HG02852 (cell line): ENCODE measurements at regions not wholly inside any gene's neighbourhood (a gene's known extent, or its start where the extent isn't known, plus 50 kb on each side); places are given as distances from the start of the nearest gene placed in this dataset.
A peak's percentile ranks its signal among the peaks of the same experiment; 100 is the strongest.
"Not testable (repeated sequence)": the region's sequence is repeated elsewhere in the genome, so short reads cannot be mapped to it uniquely, and the experiment has no call there.

Source experiments
- ATAC-seq: cut with Tn5 transposase; IDR thresholded peaks from one replicate; pipeline ENCODE4 v1.9.1; 2021; ENCODE audit warnings: mild to moderate bottlenecking, moderate library complexity; ENCODE audit not compliant: unreplicated experiment

DNA sequence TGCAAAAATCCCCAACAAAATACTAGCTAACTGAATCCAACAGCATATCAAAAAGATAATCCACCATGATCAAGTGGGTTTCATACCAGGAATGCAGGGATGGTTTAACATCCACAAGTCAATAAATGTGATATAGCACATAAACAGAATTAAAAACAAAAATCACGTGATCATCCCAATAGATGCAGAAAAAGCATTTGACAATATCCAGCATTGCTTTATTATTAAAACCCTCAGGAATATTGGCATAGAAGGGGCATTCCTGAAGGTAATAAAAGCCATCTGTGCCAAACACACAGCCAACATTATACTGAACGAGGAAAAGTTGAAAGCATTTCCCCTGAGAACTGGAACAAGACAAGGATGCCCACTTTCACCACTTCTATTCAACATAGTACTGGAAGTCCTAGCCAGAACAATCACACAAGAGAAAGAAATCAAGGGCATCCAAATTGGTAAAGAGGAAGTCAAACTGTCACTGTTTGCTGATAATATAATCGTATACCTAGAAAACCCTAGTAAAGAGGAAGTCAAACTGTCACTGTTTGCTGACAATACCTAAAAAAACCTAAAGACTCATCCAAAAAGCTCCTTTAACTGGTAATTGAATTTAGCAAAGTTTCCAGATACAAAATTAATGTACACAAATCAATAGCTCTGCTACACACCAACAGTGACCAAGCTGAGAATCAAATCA lies 109.8 kb downstream of the RNASET2 start:
- ATAC-seq = not testable (repeated sequence)

DNA sequence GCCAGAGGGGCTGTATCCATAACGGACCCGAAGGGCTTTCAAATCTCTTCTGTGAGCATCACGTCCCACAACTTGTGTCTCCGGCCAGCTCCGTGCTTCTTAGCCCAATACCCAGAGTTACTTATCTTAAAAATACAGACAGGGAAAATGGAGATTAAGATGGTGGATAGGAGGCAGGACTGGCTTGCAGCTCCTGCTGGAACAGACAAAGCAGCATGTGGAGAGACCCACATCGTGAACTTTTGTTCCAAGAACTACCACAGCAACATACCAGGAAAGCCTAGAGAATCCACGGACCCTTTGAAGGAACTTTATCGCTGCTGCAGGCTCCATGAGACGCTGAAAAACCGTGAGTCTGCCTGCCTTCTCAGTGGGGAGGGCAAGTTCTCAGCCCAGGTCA lies 113.7 kb downstream of the RNASET2 start:
- ATAC-seq = no peak

GRCh38 chr6:166841216-166841615 lies 115.1 kb downstream of the RNASET2 start:
- no peak for ATAC-seq

GRCh38 chr6:166839569-166839968 lies 116.8 kb downstream of the RNASET2 start:
- ATAC-seq = no peak

DNA sequence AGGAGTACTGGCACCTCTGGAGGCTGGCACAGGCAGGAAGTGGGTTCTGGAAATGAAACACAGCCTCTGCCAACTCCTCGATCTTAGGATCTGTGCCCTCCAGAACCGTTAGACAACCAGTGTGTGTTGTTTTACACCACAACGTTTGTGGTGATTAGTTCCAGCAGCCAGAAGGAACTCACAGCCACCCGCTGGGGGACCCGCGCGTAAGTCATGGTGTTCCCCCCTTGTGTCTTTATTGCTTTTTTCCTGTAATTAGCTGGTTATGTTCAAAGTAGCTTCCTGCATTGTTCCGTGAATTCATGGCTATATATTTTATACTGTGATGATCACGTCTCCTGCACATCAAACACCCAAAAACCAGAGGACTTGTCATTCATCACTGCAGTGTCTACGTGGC lies 117.4 kb downstream of the RNASET2 start:
- ATAC-seq = no peak

DNA sequence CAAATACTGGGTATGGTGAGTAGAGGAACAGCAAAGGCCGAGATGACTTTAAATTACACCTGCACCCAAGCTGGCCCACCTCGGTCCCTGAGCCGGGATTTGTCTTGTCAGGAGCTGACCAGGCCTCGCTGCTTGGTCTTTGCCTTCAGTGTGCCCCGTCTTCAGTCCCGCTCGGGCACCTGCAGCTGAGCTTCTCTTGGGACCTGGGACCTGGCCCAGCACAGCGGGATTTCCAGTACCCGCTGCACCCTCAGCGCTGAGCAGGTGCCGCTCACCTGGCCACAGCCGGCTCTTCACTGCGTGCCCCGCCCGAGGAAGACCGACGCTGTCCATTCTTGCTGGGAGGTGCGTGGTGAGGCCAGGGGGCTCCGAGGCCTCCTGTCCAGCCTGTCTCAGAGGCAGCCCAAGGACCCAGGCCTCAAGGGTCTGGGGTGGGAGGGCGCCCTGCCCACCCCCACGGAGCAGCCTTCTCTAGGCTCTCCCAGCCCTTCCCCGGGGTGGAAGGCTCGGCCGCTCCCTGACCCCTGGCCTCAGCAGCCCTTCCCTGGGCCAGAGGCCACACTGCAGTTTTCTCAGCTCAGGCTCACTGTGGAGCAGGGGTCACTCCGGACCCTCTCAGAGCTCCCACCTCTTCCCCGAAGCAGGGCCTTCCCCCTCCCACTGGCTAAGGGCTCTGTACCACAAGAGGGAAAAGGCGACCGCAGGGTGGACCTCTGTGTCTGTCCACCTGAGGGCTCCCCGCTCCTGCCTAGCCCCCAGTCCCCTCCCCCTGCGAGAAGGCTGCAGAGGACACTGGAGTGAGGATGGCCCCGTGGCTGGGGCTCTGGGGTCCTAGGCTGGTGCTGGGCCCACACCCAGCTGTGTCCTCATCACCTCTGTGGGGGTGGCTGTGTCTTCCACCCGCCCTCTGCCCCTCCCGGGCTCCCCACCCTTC lies 119.3 kb downstream of the RNASET2 start:
- no peak for ATAC-seq

DNA sequence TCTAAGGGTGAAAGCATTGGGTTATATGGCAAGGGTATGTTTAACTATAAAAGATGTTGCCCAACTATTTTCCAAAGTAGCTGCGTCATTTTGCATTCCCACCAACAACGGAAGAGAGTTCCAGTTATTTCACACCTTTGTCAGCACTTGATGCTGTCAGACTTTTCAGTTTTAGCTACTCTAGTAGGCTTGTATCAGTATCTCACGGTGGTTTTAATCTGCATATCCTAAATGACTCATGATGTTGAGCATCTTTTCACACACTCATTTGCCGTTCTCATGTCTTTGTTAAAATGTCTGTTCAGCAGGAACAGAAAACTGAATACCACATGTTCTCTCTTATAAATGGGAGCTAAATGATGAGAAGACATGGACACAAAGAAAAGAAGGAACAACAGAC lies 122.3 kb downstream of the RNASET2 start:
- no peak for ATAC-seq

GRCh38 chr6:166830891-166831363 lies 125.4 kb downstream of the RNASET2 start:
- ATAC-seq = peak; percentile 20

- peak; percentile 93 for ATAC-seq
Observed at GRCh38 chr6:166830185-166830890, 126.0 kb downstream of the RNASET2 start.

DNA sequence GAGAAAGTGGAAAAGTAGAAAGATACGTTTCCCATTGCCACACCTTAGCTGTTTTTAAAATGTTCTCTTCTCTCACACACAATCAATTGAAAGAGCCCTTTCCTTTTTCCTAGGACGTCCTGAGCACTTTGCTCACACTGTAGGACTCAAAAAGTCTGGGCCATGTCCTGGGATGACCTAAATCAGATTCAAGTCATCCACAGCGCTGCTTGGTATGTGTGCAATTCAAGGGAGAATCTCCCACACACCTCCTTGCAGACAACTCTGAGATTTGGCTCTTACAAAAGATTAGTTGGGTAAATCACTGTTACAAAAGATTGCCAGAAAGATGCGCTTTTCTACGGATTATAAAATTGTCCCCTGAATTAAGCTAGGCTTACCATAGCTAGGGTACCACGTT lies 130.1 kb downstream of the RNASET2 start:
- no peak for ATAC-seq

- no peak for ATAC-seq
Observed at GRCh38 chr6:166825553-166826145, 130.7 kb downstream of the RNASET2 start.

- ATAC-seq = no peak
Observed at GRCh38 chr6:166824880-166825250, 131.5 kb downstream of the RNASET2 start.

DNA sequence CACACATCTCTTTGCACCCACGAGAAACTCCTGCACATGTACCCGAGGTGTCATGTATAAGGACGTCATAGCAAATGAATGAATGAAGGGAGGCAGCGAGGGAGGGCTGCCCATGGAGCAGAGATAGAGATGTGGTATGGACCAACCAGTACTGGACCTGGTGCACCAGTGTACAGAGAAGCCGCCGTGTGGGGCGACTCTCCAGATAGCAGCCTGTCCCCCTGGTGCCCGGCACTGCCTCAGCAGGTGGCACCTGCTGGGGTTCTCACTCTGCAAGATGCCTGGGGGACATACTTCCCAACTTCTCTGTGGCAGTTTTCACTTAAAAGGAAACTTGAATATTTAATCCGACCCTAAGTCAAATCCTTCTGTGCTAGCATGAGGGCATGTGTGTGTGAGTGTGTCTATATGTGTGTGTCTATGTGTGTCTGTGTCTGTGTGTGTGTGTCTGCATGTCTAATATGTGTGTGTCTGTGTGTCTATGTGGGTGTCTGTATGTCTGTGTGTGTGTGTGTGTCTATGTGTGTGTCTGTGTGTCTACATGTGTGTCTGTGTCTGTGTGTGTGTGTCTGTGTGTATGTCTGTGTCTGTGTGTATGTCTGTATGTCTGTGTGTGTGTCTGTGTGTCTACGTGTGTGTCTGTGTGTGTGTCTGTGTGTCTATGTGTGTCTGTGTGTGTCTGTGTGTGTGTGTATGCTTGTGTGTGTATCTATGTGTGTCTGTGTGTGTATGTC lies 132.0 kb downstream of the RNASET2 start:
- ATAC-seq = no peak

DNA sequence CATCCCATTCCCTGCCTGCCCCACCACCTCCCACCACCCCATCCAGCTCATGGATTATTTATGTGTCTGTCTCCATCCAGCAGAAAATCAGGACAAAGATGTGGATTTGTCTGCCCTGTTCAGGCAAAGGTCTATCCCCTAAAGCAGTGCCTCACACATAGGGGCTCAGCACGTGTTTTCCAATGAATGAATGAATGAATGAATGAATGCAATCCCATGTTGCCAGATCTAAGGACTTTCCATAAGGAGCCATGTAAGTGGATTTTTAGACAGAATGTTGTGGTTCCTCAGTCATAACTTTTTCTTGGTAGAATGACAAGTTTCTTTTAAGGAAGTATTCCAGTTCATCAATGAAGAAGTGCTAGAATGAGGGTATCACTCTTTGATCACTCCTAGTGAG lies 133.7 kb downstream of the RNASET2 start:
- no peak for ATAC-seq

- ATAC-seq = no peak
Observed at GRCh38 chr6:166820483-166820882, 135.9 kb downstream of the RNASET2 start.

- ATAC-seq = no peak
Observed at GRCh38 chr6:166820070-166820469, 136.3 kb downstream of the RNASET2 start.

GRCh38 chr6:166815629-166816028 lies 140.7 kb downstream of the RNASET2 start:
- ATAC-seq = no peak

DNA sequence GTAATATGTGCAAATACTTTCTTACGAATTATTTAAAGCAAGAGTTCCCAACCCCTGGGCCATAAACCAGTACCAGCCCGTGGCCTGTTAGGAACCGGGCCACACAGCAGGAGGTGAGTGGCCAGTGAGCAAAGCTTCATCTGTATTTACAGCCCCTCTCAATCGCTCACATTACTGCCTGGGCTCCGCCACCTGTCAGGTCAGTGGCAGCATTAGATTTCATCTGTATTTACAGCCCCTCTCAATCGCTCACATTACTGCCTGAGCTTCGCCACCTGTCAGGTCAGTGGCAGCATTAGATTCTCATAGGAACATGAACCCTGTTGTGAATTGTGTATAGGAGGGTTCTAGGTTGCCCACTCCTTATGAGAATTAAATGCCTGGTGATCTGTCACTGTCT lies 142.0 kb downstream of the RNASET2 start:
- ATAC-seq = no peak

DNA sequence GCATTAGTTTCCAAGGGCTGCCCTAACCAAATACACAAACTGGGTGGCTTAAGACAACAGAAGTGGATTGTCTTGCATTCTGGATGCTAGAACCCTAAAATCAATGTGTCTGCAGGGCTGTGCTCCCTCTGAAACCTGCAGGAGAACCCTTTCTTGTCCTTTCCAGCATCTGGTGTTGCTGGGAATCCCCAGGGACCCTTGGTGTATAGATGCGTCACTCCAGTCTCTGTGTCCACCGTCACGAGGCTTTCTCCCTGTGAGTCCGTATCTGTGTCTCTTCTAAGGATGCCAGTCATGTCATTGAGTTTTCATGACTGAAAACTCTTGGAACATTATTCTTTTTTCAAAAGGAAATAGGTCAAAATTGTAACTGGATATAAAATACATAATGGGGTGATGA lies 142.9 kb downstream of the RNASET2 start:
- ATAC-seq = no peak

DNA sequence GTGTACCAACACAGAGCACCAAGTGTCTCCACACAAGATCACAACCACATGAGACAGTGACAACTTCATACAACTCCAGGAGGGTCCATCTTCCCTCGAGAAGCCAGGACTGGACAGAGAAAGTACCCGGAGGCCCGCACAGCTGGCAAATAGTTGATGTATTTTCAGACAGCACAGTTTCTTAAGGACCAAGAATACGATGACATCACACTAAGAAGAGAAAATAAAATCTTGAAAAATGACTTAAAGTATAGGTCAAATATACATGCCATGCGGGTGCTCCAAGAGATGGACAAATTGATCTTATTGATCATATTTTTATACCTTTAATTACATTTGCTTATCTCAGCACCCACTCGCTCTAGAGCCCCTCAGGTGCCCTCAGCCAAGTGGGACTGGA lies 145.5 kb downstream of the RNASET2 start:
- no peak for ATAC-seq
